IMR-90 (cell line): ENCODE measurements at regions not wholly inside any gene's neighbourhood (a gene's known extent, or its start where the extent isn't known, plus 50 kb on each side); places are given as distances from the start of the nearest gene placed in this dataset.
A peak's percentile ranks its signal among the peaks of the same experiment; 100 is the strongest.

Source experiments
- ATAC-seq: fragments of 200-7000 bp; cut with Tn5 transposase; 2 replicates; pipeline ENCODE4 v1.9.1; 2020; ENCODE audit warnings: low read depth, mild to moderate bottlenecking, moderate library complexity
- BruUV-seq: library from RNA; stranded (reverse); fragments of 400-500 nt; replicated peaks from 2 replicates; lab custom pipeline; 2021; lab: Mats Ljungman, UMichigan
- CTCF ChIA-PET: fragments of 300-600 bp; formaldehyde crosslinking; extraction: SDS; loops from one replicate; lab custom pipeline; 2021; ENCODE audit warnings: antibody characterized with exemption; lab: Yijun Ruan, JAX
- POLR2A ChIA-PET: fragments of 300-600 bp; sonication (Branson Sonifier 250); formaldehyde crosslinking; loops from one replicate; lab custom pipeline; 2022; ENCODE audit warnings: antibody characterized with exemption; ENCODE audit not compliant: unreplicated experiment; lab: Charles Lee
- DNase-seq: peaks from one replicate; pipeline ENCODE4 v3.0.0; 2013
- H2AFZ ChIP-seq: replicated peaks from 2 replicates; pipeline ENCODE3; 2013; ENCODE audit warnings: low read length, mild to moderate bottlenecking; ENCODE audit not compliant: poor library complexity
- H2AK5ac ChIP-seq: 2 replicates; pipeline ENCODE4 v1.6.1; 2013; ENCODE audit warnings: low read depth, low read length, inconsistent platforms
- H2AK9ac ChIP-seq: replicated peaks from 2 replicates; pipeline ENCODE3; 2013; ENCODE audit warnings: mild to moderate bottlenecking, low read depth, low read length, moderate library complexity; ENCODE audit not compliant: poor library complexity
- H2BK120ac ChIP-seq: 2 replicates; pipeline ENCODE4 v1.6.1; 2013; ENCODE audit warnings: low read depth, low read length, inconsistent platforms
- H2BK15ac ChIP-seq: 3 replicates; pipeline ENCODE4 v1.6.1; 2013; ENCODE audit warnings: low read depth, low read length, inconsistent platforms
- H2BK20ac ChIP-seq: 2 replicates; pipeline ENCODE4 v1.6.1; 2013; ENCODE audit warnings: low read depth, mild to moderate bottlenecking, inconsistent platforms, low read length, moderate library complexity
- H2BK5ac ChIP-seq: 2 replicates; pipeline ENCODE4 v1.6.1; 2013; ENCODE audit warnings: mild to moderate bottlenecking, low read depth, low read length, inconsistent platforms; ENCODE audit not compliant: poor library complexity, severe bottlenecking
- H3K14ac ChIP-seq: replicated peaks from 2 replicates; pipeline ENCODE4 v1.6.1; 2013; ENCODE audit warnings: low read depth, low read length, inconsistent platforms
- H3K18ac ChIP-seq: 2 replicates; pipeline ENCODE4 v1.6.1; 2013; ENCODE audit warnings: low read depth, low read length, control low read depth
- H3K23ac ChIP-seq: 2 replicates; pipeline ENCODE4 v1.6.1; 2013; ENCODE audit warnings: low read depth, low read length, inconsistent platforms
- H3K27ac ChIP-seq: 2 replicates; pipeline ENCODE4 v1.5.1; 2013; ENCODE audit warnings: mild to moderate bottlenecking, control low read depth, low read length; ENCODE audit not compliant: insufficient read depth
- H3K27me3 ChIP-seq: 2 replicates; pipeline ENCODE4 v1.6.1; 2013; ENCODE audit warnings: low read length; ENCODE audit not compliant: control insufficient read depth, insufficient read depth
- H3K36me3 ChIP-seq: 2 replicates; pipeline ENCODE4 v1.6.1; 2013; ENCODE audit warnings: low read length, mixed read lengths; ENCODE audit not compliant: control insufficient read depth, insufficient read depth
- H3K4ac ChIP-seq: 2 replicates; pipeline ENCODE4 v1.6.1; 2013; ENCODE audit warnings: low read depth, low read length, inconsistent platforms
- H3K4me1 ChIP-seq: 2 replicates; pipeline ENCODE4 v1.6.1; 2013; ENCODE audit warnings: low read length, mixed read lengths; ENCODE audit not compliant: control insufficient read depth, insufficient read depth
- H3K4me2 ChIP-seq: 2 replicates; pipeline ENCODE4 v1.6.1; 2013; ENCODE audit warnings: low read depth, mild to moderate bottlenecking, control low read depth, low read length, moderate library complexity
- H3K4me3 ChIP-seq: 2 replicates; pipeline ENCODE4 v1.5.1; 2013; ENCODE audit warnings: low read depth, mild to moderate bottlenecking, control low read depth, low read length, moderate library complexity; ENCODE audit not compliant: insufficient read depth
- H3K56ac ChIP-seq: 2 replicates; pipeline ENCODE4 v1.6.1; 2013; ENCODE audit warnings: low read length, inconsistent platforms; ENCODE audit not compliant: insufficient read depth; ENCODE audit errors: extremely low read depth
- H3K79me1 ChIP-seq, 2 experiments: 2 replicates each; pipeline ENCODE4 v1.6.1; 2013; ENCODE audit warnings: low read length in 2 of 2, inconsistent platforms in 1 of 2, low read depth in 1 of 2
- H3K9ac ChIP-seq: 2 replicates; pipeline ENCODE4 v1.6.1; 2013; ENCODE audit warnings: low read depth, low read length, control low read depth
- H3K9me1 ChIP-seq: 2 replicates; pipeline ENCODE4 v1.6.1; 2013; ENCODE audit warnings: low read length, inconsistent platforms; ENCODE audit not compliant: insufficient read depth
- H3K9me3 ChIP-seq: 2 replicates; pipeline ENCODE4 v1.6.1; 2013; ENCODE audit warnings: low read length; ENCODE audit not compliant: control insufficient read depth, insufficient read depth
- H4K20me1 ChIP-seq: 2 replicates; pipeline ENCODE4 v1.6.1; 2013; ENCODE audit warnings: low read length, inconsistent platforms; ENCODE audit not compliant: insufficient read depth
- H4K5ac ChIP-seq: 2 replicates; pipeline ENCODE4 v1.6.1; 2013; ENCODE audit warnings: mild to moderate bottlenecking, low read depth, low read length, control low read depth
- H4K8ac ChIP-seq, 2 experiments: 2 replicates each; pipeline ENCODE4 v1.6.1; 2013; ENCODE audit warnings: low read depth in 2 of 2, low read length in 2 of 2, control low read depth in 1 of 2, inconsistent platforms in 1 of 2
- H4K91ac ChIP-seq: 2 replicates; pipeline ENCODE4 v1.6.1; 2013; ENCODE audit warnings: low read depth, low read length, inconsistent platforms; ENCODE audit not compliant: insufficient read depth
- BHLHE40 ChIP-seq: fragments of 150-350 bp; IDR thresholded peaks from 2 replicates; pipeline ENCODE4 v1.6.1; 2016; ENCODE audit warnings: mild to moderate bottlenecking, low read depth, low read length
- RCOR1 ChIP-seq: IDR thresholded peaks from 2 replicates; pipeline ENCODE4 v1.6.1; 2012; ENCODE audit warnings: mild to moderate bottlenecking, low read length, improper control_type of control experiment; ENCODE audit not compliant: insufficient replicate concordance
- WGBS, 2 experiments: methylation state at CpG; one replicate each; pipeline versions ENCODE4 v1.1.5 to v1.1.7; 2013; ENCODE audit warnings: missing lambda C conversion rate in 2 of 2; ENCODE audit not compliant: insufficient read length in 1 of 2; ENCODE audit errors: extremely low coverage in 2 of 2; 5-methylcytosine and 5-hydroxymethylcytosine counted together
- dilution Hi-C: fragments of 300-500 bp; cut with HindIII; formaldehyde crosslinking; loops from one replicate; pipeline ENCODE4 v1.14.3; 2018; ENCODE audit warnings: low sequenced_read_pairs; ENCODE audit not compliant: unreplicated experiment
- in situ Hi-C: fragments of 300-500 bp; cut with MboI; formaldehyde crosslinking; loops from 3 replicates; pipeline ENCODE4 v1.14.3; 2019; ENCODE audit warnings: low sequenced_read_pairs, inconsistent platforms, mixed read lengths
- intact Hi-C: fragments of 100-400 bp; cut with micrococcal nuclease; formaldehyde crosslinking; loops from 2 replicates; pipeline ENCODE4 v1.10.0; 2022

DNA sequence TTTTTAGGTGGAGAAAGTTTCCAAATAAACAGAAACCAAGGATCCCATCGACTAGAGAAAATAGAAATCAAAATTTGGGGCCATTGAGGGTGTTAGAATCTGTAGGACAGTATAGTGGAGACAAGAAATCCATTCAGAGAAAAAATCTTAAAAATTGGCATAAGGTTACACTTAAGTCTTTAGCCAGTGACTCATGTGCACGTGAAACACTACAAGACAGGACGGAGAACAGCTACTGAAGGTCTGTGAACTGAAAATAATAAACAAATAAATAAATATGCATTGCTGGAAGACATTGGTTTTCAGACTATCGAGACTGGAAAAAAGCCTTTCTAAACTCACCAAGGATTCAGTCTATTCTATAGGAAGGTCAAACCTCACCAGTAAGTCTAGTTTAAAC is 1955.5 kb downstream of the MAT2B start:
- Histone ChIP-seq H3K14ac (no peak overlapping the region), H3K79me1 (no peaks in the 10 kb centered on the region), H3K27ac (no peak overlapping the region), H4K5ac (no peak overlapping the region), H2BK120ac (no peak overlapping the region), H4K20me1 (no peaks in the 10 kb centered on the region), H3K4me2 (no peak overlapping the region), H2AK9ac (no peak overlapping the region), H3K4me3 (no peak overlapping the region), H3K27me3 (no peaks in the 10 kb centered on the region), H3K9me1 (no peaks in the 10 kb centered on the region), H3K4me1 (no peaks in the 10 kb centered on the region), H3K4ac (no peak overlapping the region), H3K18ac (no peak overlapping the region), H2BK15ac (no peak overlapping the region), H3K9ac (no peak overlapping the region), H2BK5ac (no peak overlapping the region), H3K36me3 (no peaks in the 10 kb centered on the region), H4K8ac (no peak overlapping the region), H3K23ac (no peak overlapping the region), H3K9me3 (peaks cover 3% of the 10 kb centered on the region; the same call in 1 of the 2 replicates), H2AK5ac (no peak overlapping the region), H4K91ac (no peak overlapping the region), H2AFZ (no peak overlapping the region), H2BK20ac (no peak overlapping the region), H3K56ac (no peak overlapping the region)
- TF ChIP-seq RCOR1 = no peak
- TF ChIP-seq BHLHE40 = peak; percentile 50; the same call in 1 of the 2 replicates
- WGBS, 2 experiments = no CpG with 5 or more reads among the region's 4 CpGs
- DNase-seq (peak; percentile 15), ATAC-seq (no peak; the same call in 1 of the 2 replicates)
- in situ Hi-C loops (loop anchor here (25.0 kb wide), 1 partner anchor 1899 kb away; no protein-coding TSS in a partner anchor), intact Hi-C loops (no loop called here), dilution Hi-C loops (no loop called here)
- CTCF ChIA-PET = interaction anchor here (1.2 kb wide), 1 partner anchor 30 kb away, joined by 3 read pairs; no protein-coding TSS in a partner anchor
- no TSS peak for BruUV-seq
- POLR2A ChIA-PET = no interaction called here
